Activated naive CD8-positive, alpha-beta T cell (primary cell): ENCODE measurements at regions not wholly inside any gene's neighbourhood (a gene's known extent, or its start where the extent isn't known, plus 50 kb on each side); places are given as distances from the start of the nearest gene placed in this dataset.

Experiments
- H3K27ac Mint-ChIP-seq: one replicate; pipeline ENCODE4 v1.8.0; 2021; ENCODE audit warnings: mixed read lengths
- H3K27me3 Mint-ChIP-seq: one replicate; pipeline ENCODE4 v1.8.0; 2021; ENCODE audit warnings: mixed read lengths
- H3K36me3 Mint-ChIP-seq: one replicate; pipeline ENCODE4 v1.8.0; 2021; ENCODE audit warnings: mixed read lengths
- H3K4me1 Mint-ChIP-seq: one replicate; pipeline ENCODE4 v1.8.0; 2021; ENCODE audit warnings: low read depth, mixed read lengths
- H3K4me3 Mint-ChIP-seq: one replicate; pipeline ENCODE4 v1.8.0; 2021; ENCODE audit warnings: mild to moderate bottlenecking, mixed read lengths
- H3K9me3 Mint-ChIP-seq: one replicate; pipeline ENCODE4 v1.8.0; 2021; ENCODE audit warnings: low read depth, mixed read lengths

DNA sequence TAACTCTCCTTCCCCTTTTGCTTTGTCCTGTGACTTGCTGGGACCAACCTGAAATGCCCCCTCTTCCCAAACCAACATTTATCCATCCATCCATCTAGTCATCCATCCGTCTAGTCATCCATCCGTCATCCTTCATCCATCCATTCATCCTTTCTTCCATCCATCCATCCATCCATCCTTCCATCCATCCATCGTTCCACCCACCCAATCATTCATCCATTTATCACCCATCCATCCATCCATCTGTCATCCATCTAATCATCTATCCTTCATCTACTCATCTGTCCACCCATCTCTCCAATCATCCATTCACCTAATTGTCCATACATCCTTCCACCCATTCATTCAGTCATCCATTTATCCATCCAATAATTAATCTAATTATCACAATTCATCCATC is 92.7 kb downstream of the EDN3 start:
- Mint-ChIP-seq H3K4me3 (no peak overlapping the region), H3K9me3 (no peaks in the 10 kb centered on the region), H3K4me1 (no peaks in the 10 kb centered on the region), H3K27me3 (no peaks in the 10 kb centered on the region), H3K27ac (no peak overlapping the region), H3K36me3 (peaks cover 2% of the 10 kb centered on the region)

DNA sequence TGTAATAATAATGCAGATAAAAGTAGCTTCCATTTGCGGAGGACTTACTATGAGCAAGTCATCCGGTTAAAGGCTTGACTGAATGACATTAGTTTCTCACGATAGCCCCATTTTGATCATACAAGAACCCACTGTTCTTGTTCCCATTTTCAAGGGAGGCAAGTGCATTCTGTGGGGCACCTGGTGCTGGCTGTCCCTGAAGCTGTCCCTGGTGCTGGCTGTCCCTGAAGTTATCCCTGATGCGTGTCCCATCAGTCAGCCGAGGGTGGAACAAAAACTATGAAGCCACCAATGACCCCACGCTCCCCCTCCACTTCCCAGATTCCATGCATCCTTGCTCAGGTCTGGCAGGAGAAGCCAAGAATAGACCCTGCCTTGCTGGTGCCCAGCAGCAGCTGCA is 95.3 kb downstream of the EDN3 start:
- Mint-ChIP-seq H3K4me1 (no peaks in the 10 kb centered on the region), H3K36me3 (no peaks in the 10 kb centered on the region), H3K9me3 (no peaks in the 10 kb centered on the region), H3K27ac (no peak overlapping the region), H3K4me3 (no peak overlapping the region), H3K27me3 (no peaks in the 10 kb centered on the region)

DNA sequence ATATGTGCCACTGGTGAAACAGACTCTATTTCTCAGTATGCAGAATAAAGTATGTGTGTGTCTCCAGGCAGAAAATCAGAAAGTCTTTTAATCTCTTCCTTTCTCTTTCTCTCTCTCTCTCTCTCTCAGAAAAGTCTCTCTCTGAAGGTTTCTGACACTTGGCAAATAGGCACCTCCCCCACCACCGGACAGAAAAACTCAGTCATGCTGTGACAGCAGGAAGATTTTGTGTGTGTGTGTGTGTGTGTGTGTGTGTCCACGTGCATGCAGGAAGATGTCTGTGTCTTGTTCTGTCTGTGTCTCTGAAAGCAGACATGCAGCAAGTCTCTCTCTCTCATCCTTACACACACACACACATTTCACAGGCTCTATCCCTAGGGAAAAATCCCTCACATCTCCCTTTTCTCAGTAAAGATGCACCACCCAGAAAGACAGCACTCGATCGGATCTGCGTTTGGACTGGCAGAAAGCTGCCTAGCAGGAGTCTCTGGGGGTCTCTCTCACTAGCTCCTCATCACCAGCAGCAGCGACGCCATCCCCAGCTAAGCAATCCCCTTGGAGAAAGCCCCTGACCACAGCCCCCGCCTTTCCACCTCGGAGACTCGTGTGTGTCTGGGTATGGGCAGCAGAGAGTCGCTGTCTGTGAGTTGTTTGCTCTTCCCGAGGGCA is 98.3 kb downstream of the EDN3 start:
- H3K36me3 Mint-ChIP-seq: no peaks in the 10 kb centered on the region
- no peaks in the 10 kb centered on the region for H3K9me3 Mint-ChIP-seq
- H3K4me3 Mint-ChIP-seq: no peak overlapping the region
- H3K27me3 Mint-ChIP-seq: no peaks in the 10 kb centered on the region
- H3K27ac Mint-ChIP-seq: no peak overlapping the region
- no peaks in the 10 kb centered on the region for H3K4me1 Mint-ChIP-seq

DNA sequence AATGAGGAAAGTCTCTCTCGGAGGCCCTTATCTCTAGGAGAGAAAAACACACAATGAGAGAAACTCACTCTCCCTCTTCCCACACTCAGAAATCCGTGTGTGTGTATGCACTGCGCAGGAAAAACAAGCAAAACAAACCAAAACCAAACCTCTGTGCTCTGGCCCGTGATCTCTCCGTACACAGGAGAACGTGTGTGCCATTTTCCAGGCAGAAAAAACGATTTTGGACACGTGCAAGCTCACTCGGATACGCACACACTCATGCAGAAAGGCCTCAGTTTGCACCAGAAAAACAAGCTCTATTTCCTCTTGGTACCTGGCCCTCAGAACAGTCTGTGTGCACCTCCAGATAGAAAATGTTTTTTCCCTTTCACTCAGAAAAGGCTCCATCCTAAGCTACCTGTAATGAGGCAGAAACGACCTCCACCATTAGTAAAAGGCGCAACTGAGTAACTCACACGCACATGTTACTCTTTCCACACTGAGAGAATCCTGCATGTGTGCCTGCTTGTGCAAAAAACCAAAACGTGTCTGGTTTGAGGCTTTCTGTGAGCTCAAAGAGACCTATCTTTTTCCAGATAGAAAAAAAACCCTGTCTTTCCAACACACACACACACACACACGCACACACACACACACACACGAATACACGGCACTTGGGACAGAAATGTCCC is 99.2 kb downstream of the EDN3 start:
- no peak overlapping the region for H3K4me3 Mint-ChIP-seq
- H3K9me3 Mint-ChIP-seq: no peaks in the 10 kb centered on the region
- H3K27ac Mint-ChIP-seq: no peak overlapping the region
- no peaks in the 10 kb centered on the region for H3K36me3 Mint-ChIP-seq
- H3K27me3 Mint-ChIP-seq: no peaks in the 10 kb centered on the region
- H3K4me1 Mint-ChIP-seq: peaks cover 5% of the 10 kb centered on the region

DNA sequence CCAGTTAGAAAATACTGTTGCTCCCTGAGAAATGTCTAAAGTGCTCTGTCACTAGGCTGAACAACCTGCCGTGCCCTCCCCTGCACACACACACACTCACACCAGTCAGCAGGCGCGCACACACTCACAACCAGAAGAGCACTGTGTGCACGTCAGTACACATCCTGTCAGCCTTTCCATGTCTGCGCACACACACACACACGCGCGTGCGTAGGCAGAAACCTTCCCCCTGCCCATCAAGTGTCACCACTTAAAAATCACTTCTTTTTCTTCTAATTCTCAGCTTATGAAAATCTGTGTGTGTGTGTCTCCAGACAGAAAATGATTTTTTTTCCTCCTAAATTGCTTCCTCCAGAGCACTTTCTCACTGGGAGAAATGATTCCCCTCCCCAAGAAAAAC is 100.3 kb downstream of the EDN3 start:
- peaks cover 3% of the 10 kb centered on the region for H3K27me3 Mint-ChIP-seq
- H3K4me1 Mint-ChIP-seq: peaks cover 5% of the 10 kb centered on the region
- H3K27ac Mint-ChIP-seq: no peak overlapping the region
- no peaks in the 10 kb centered on the region for H3K9me3 Mint-ChIP-seq
- no peaks in the 10 kb centered on the region for H3K36me3 Mint-ChIP-seq
- no peak overlapping the region for H3K4me3 Mint-ChIP-seq

DNA sequence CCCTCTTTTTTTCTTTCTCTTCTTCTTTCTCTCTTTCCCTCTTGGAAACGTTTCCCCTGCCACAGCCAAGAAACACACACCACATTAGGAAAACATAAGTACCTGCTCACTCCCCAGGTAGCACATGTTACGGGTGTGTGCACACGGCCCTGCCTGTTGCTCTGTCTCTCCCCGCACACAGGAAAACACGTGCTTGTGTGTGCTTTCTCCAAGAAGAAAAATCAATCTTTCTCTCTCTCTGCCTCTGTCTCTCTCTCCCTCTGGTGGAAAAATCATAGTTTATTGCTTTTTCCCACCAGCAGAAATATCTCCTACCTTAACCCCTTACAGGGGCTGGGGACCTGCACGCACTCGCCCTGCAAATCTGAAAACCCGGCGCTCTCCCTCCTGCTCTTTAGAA is 102.3 kb downstream of the EDN3 start:
- Mint-ChIP-seq H3K27ac (no peak overlapping the region), H3K36me3 (no peaks in the 10 kb centered on the region), H3K9me3 (no peaks in the 10 kb centered on the region), H3K27me3 (peaks cover 7% of the 10 kb centered on the region), H3K4me3 (no peak overlapping the region), H3K4me1 (peaks cover 5% of the 10 kb centered on the region)

DNA sequence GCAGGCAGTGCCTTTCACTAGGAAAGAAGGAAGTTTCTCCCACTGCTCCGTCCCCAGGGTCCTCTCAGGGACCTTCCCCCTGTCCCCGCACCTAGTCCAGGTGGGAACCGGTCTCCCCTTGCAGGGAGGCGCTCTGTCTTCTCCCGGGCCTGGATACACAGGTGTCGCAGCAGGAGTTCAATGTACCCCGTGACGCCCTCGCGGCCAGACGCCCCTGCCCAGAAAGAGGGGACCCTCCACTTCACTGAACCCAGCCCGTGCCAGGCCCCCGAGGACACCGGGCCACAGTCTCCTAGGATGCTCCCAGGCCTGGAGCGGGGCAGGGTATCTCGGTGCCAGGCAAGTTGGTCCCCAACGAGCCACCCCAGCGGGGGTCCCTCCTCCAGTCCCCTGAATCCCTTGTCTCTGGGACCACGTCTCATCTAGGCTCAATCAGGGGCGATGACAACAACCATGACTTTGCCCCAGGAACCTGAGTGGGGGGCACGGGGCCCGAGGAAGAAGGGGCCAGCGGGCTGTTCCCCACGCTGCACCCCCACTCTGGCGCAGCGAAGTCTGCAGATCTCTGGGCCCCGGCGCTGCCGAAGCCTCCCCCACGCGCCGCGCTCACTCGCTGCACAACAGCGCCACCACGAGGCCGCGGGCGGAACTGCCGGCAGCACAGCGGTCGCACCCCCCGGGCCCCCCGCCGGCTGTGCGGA is 103.0 kb downstream of the EDN3 start:
- Mint-ChIP-seq H3K9me3 (no peaks in the 10 kb centered on the region), H3K27ac (no peak overlapping the region), H3K4me1 (peaks cover 5% of the 10 kb centered on the region), H3K4me3 (no peak overlapping the region), H3K36me3 (no peaks in the 10 kb centered on the region), H3K27me3 (peaks cover 9% of the 10 kb centered on the region)

DNA sequence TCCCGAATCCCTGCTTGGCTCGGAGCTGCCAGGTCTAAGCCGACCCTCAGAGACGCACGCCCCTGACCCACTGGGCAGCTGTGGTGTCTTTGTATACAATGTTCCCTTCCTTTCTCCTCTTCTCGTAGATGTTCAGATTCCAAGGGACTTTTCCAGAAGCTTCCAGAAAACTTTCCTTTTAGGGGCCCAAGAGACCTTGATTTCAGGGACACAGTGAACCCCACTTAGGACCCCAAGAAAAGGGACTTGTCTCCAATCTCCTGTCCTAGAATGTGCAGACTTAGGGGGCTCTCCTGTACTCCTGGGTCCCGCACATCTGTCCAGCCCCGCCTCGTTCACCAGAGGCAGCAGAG is 103.5 kb downstream of the EDN3 start:
- H3K9me3 Mint-ChIP-seq: no peaks in the 10 kb centered on the region
- H3K36me3 Mint-ChIP-seq: no peaks in the 10 kb centered on the region
- peaks cover 9% of the 10 kb centered on the region for H3K27me3 Mint-ChIP-seq
- peak overlapping the region; percentile 60 for H3K4me3 Mint-ChIP-seq
- peaks cover 5% of the 10 kb centered on the region for H3K4me1 Mint-ChIP-seq
- H3K27ac Mint-ChIP-seq: peak overlapping the region; percentile 12

DNA sequence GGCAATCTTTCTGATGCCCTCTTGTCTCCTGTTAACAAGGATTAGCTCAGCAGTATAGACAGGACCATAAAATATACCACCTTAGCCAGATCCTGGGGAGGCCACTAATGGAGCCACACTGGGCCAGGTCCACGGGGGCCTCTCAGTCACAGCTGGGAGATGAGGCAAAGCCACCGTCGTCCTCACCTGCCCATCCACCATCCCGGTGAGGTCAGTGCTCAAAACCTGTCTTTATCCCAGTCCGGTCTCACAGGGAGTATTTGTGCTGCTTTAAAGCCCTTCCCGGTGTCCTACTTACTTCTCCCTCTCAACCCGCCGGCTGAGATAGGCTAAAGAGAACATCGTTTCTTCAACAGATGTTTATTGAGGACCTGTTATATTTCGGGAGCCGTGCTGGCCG is 104.3 kb downstream of the EDN3 start:
- Mint-ChIP-seq H3K4me3 (no peak overlapping the region), H3K27ac (no peak overlapping the region), H3K9me3 (no peaks in the 10 kb centered on the region), H3K36me3 (no peaks in the 10 kb centered on the region), H3K4me1 (peaks cover 5% of the 10 kb centered on the region), H3K27me3 (peaks cover 9% of the 10 kb centered on the region)

DNA sequence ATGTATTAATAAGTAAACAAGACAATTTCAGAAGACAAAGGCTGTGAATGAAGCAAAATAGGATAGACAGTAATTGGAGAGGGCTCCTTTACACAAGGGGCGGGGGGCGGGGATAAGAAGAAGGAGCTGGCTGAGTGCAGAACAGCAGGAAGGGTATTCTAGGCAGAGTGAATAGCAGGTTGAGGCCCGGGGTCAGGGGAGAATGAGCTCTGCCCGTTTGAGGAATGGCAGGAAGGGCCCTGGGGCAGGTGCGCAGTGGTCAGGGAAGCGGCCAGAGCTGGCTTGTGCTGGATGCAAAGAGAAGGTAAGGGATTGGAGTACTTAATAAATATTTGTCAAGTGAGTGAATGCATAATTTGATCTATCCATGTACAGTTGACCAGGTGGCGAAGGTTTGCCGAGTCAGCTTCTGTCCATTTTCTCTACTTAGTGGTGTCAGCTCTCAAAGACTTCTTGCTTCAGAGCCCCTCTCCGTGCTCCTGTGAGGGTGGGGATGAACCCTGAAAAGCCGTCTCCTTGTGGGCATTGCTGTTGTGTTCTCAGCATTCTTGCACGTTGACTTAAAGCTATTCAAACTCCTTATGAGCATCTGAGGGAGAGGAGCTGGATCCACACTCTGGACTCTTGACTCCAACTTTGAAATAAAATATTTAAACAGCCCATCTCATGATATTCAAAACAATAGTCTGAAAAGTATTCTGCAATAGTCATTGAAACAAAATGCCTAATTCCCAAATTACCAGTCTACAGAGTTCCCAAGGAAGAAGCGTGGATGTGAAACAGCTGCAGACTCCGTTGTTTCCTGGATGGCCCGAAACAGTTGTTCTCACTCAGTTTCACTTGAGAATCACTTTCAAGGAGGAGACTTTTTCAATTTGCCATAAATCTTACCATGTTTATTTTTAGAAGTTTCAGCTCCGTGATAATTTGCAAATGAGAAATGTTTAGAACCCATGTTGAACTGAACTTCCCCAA is 105.1 kb downstream of the EDN3 start:
- H3K4me3 Mint-ChIP-seq: no peak overlapping the region
- no peaks in the 10 kb centered on the region for H3K36me3 Mint-ChIP-seq
- H3K9me3 Mint-ChIP-seq: no peaks in the 10 kb centered on the region
- H3K27me3 Mint-ChIP-seq: peaks cover 9% of the 10 kb centered on the region
- H3K4me1 Mint-ChIP-seq: peaks cover 5% of the 10 kb centered on the region
- no peak overlapping the region for H3K27ac Mint-ChIP-seq

DNA sequence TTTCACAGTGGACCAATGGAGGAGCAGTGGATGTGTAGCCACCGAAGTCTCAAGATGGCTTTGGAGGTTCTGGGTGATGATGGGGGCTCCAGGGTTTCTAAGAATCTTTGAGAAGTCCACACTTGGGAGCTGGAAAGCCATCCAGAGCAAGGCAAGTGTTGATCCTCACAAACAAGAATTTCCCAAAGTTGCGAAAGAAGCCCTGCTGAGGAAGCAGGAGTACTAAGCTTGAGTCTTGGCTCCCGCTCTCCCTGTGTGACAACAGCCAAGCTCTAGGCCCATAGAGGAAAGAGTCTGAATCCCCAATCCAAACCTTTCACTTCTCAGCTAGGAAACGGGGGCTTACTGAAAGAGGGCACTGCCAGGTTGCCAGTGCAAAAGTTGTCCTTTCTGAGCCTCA is 106.0 kb downstream of the EDN3 start:
- no peaks in the 10 kb centered on the region for H3K36me3 Mint-ChIP-seq
- H3K27ac Mint-ChIP-seq: no peak overlapping the region
- no peaks in the 10 kb centered on the region for H3K9me3 Mint-ChIP-seq
- peaks cover 5% of the 10 kb centered on the region for H3K4me1 Mint-ChIP-seq
- no peak overlapping the region for H3K4me3 Mint-ChIP-seq
- peaks cover 9% of the 10 kb centered on the region for H3K27me3 Mint-ChIP-seq

DNA sequence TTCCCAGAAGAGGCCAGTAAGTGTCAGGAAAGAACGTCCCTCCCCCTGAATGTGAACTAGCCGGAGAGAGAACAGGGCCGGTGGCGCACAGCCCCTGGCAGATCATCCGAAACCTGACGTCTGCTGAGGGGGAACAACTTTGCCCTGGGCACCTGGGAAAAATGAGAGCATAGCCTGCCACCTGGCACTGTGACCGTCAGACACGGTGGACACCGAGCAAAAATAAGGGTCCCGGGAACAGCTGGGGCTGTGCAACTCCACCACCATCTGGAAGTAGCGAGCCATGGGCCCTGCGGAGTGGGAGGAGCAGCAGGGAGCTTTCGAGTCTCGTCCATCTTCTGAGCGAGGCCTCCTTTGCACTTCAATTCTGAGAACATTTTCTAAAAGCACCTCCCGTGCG is 110.8 kb downstream of the EDN3 start:
- Mint-ChIP-seq H3K9me3 (no peaks in the 10 kb centered on the region), H3K27ac (no peak overlapping the region), H3K4me1 (no peaks in the 10 kb centered on the region), H3K27me3 (peaks cover 3% of the 10 kb centered on the region), H3K36me3 (no peaks in the 10 kb centered on the region), H3K4me3 (no peak overlapping the region)

DNA sequence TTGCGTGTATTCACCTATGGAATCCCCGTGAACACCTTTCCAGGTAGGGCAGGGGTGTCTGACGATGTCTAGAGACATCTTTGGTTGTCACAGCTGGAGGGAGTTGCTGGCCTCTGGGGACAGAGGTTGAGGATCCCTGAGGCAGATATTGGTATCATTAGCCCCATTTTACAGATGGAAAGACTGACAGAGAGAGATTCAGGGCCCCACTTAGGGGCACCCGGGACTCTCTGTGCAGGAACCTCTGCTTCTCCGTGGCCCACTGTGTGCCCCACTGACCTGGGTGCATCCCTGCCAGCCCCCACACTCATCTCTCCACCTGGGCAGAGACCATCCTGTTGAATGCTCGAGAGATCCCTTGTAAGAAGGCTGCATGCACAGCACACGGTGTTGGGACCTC is 111.2 kb downstream of the EDN3 start:
- Mint-ChIP-seq H3K9me3 (no peaks in the 10 kb centered on the region), H3K4me1 (no peaks in the 10 kb centered on the region), H3K27me3 (peaks cover 3% of the 10 kb centered on the region), H3K27ac (no peak overlapping the region), H3K4me3 (no peak overlapping the region), H3K36me3 (no peaks in the 10 kb centered on the region)

DNA sequence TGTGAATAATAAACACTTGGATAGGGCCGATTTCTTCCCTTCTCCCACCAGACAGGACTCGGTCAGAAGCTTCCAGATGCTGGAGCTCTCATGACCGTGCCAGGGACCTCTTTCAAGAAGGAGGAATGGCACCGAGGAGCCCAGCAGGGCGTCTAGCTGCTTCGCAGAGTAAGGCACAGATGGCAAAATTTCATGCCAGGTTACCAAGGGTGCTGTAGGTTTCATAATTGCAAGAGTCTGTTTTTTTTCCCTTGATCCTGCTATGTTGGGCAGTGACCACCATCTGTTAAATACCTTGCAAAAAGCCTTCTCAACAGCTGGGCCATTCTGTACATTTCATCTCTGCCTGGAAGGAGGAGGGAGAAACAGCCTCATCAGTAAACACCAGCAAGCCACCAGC is 111.8 kb downstream of the EDN3 start:
- H3K27ac Mint-ChIP-seq: no peak overlapping the region
- H3K4me3 Mint-ChIP-seq: no peak overlapping the region
- H3K9me3 Mint-ChIP-seq: no peaks in the 10 kb centered on the region
- H3K36me3 Mint-ChIP-seq: no peaks in the 10 kb centered on the region
- H3K27me3 Mint-ChIP-seq: peaks cover 3% of the 10 kb centered on the region
- H3K4me1 Mint-ChIP-seq: no peaks in the 10 kb centered on the region

DNA sequence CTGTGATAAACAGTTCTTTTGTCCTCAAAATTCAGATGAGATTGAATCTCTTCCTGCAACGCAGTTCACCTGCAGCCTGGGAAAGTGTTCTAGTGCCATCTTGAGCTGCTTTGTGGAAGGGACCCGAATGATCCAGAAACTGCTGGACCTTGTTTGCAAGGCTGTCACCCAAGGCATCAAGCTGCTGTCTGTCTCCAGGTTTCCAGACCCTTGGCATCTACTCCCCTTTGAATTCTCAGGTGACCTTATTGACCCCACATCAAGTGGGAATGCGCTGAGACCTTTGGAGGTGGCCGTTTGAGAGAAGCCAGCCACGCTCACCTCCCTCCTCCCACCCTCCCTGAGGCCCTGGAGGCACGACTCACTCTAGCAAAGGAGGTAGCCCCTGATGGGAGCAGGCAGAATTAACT is 112.5 kb downstream of the EDN3 start:
- H3K27me3 Mint-ChIP-seq: peaks cover under 1% of the 10 kb centered on the region
- H3K4me1 Mint-ChIP-seq: no peaks in the 10 kb centered on the region
- no peak overlapping the region for H3K27ac Mint-ChIP-seq

More for the DNA sequence above, 112.5 kb downstream of the EDN3 start:
- no peaks in the 10 kb centered on the region for H3K9me3 Mint-ChIP-seq
- no peaks in the 10 kb centered on the region for H3K36me3 Mint-ChIP-seq
- H3K4me3 Mint-ChIP-seq: no peak overlapping the region
